ENCODE measurements at regions not wholly inside any gene's neighbourhood (a gene's known extent, or its start where the extent isn't known, plus 50 kb on each side); places are given as distances from the start of the nearest gene placed in this dataset.

GRCh38 chr12:107344035-107344808 lies 250.9 kb upstream of the CRY1 start:
- Histone ChIP-seq H3K9me3 (ENCODE audit: insufficient read depth in 2 of 2, low read depth in 1 of 2, low read length in 1 of 2) (0 out of 4 replicates have a peak, but pooled peaks cover 0 to 3% of the 10 kb centered on the region in 2 experiments), H4K20me1 (replicated peaks in 1 of 2; ENCODE audit: control insufficient read depth in 1 of 2, insufficient read depth in 2 of 2, low read length in 2 of 2) (no peaks in the 10 kb centered on the region), H4K5ac (ENCODE audit: insufficient read length, low read depth, low read length) (no peak overlapping the region), H3K4me2 (ENCODE audit: insufficient read depth in 1 of 2, low read depth in 2 of 2, low read length in 2 of 2) (no peak overlapping the region), H2AK5ac (ENCODE audit: low read depth, low read length) (no peak overlapping the region), H3K27ac (ENCODE audit: low read depth, low read length) (no peak overlapping the region), H3K36me3 (ENCODE audit: control insufficient read depth in 2 of 4, insufficient read depth in 4 of 4, low read length in 3 of 4) (no peaks in the 10 kb centered on the region), H3K23ac (ENCODE audit: insufficient read length) (no peak overlapping the region), H4K8ac (ENCODE audit: extremely low read depth, insufficient read depth, low read length) (no peak overlapping the region), H4K91ac (replicated peaks; ENCODE audit: insufficient read length, low read length) (no peak overlapping the region), H3K79me2 (ENCODE audit: control insufficient read depth in 1 of 2, insufficient read depth in 2 of 2, low read length in 2 of 2) (no peaks in the 10 kb centered on the region), H3K14ac (ENCODE audit: insufficient read length) (no peak overlapping the region), H2BK20ac (ENCODE audit: low read length) (no peak overlapping the region), H2BK5ac (ENCODE audit: low read depth, low read length) (no peak overlapping the region), H3K56ac (replicated peaks; ENCODE audit: insufficient read length, low read depth, low read length) (no peak overlapping the region), H3K79me1 (ENCODE audit: low read depth, low read length) (no peaks in the 10 kb centered on the region), H3K27me3 (replicated peaks in 1 of 4; ENCODE audit: control insufficient read depth in 3 of 4, extremely low read depth in 1 of 4, insufficient read depth in 3 of 4, low read length in 3 of 4) (no peaks in the 10 kb centered on the region), H3K4me1 (replicated peaks in 1 of 4; ENCODE audit: control insufficient read depth in 3 of 4, insufficient read depth in 4 of 4, low read length in 3 of 4) (no peaks in the 10 kb centered on the region), H3K23me2 (ENCODE audit: low read depth, low read length) (no peaks in the 10 kb centered on the region; the same call in 1 of the 2 replicates), H3K4ac (replicated peaks; ENCODE audit: insufficient read length, low read depth, low read length) (no peak overlapping the region), H2AFZ (ENCODE audit: low read length) (no peak overlapping the region), H3K4me3 (ENCODE audit: extremely low read depth in 1 of 4, insufficient read depth in 2 of 4, low read depth in 3 of 4, low read length in 4 of 4) (no peak overlapping the region), H2BK120ac (replicated peaks; ENCODE audit: low read depth, low read length) (no peak overlapping the region), H2BK12ac (ENCODE audit: low read depth, low read length) (no peak overlapping the region), H2BK15ac (ENCODE audit: low read length) (no peak overlapping the region), H3K9ac (replicated peaks in 1 of 4; ENCODE audit: extremely low read depth in 1 of 4, low read depth in 3 of 4, low read length in 3 of 4) (no peak overlapping the region), H3K18ac (ENCODE audit: extremely low read depth, low read length) (no peak overlapping the region)
- CTCF ChIA-PET (ENCODE audit: partially characterized antibody): interaction anchor here (1.3 kb wide), 1 partner anchor 18 kb away, joined by 7 read pairs; no protein-coding TSS in a partner anchor
- no peak for TF ChIP-seq FOSL1 (IDR thresholded peaks at IDR 0.05; ENCODE audit: insufficient read depth, low read depth, low read length)
- POLR2A ChIA-PET (ENCODE audit: partially characterized antibody): no interaction called here
- FAIRE-seq (no peak), DNase-seq (ENCODE audit: low read depth in 1 of 2, low spot score in 2 of 2) (no peak)
- 87% methylated on average over 3 of the region's 3 CpGs; no CpG with 5 or more reads in 1 of the 2 experiments for WGBS, 2 experiments (ENCODE audit: extremely low coverage in 1 of 2, insufficient coverage in 1 of 2, insufficient read length in 1 of 2, insufficient replicate concordance in 2 of 2, low coverage in 1 of 2, low lambda C conversion rate in 2 of 2, missing lambda C conversion rate in 1 of 2)

Data from H1 (cell line).